Erythroblast (primary cell): ENCODE measurements at regions not wholly inside any gene's neighbourhood (a gene's known extent, or its start where the extent isn't known, plus 50 kb on each side); places are given as distances from the start of the nearest gene placed in this dataset.

Experiments used
- DNase-seq, 2 experiments: peaks; one replicate each; lab custom pipeline; 2025; lab: John Stamatoyannopoulos, UW
- GATA1 ChIP-seq: IDR thresholded peaks from 2 replicates; pipeline ENCODE4 v1.6.1; 2011; ENCODE audit warnings: low read depth, mild to moderate bottlenecking, control low read depth, low read length, moderate library complexity
- POLR2A ChIP-seq: IDR thresholded peaks from 2 replicates; pipeline ENCODE4 v1.6.1; 2011; ENCODE audit warnings: mild to moderate bottlenecking, low read length

DNA sequence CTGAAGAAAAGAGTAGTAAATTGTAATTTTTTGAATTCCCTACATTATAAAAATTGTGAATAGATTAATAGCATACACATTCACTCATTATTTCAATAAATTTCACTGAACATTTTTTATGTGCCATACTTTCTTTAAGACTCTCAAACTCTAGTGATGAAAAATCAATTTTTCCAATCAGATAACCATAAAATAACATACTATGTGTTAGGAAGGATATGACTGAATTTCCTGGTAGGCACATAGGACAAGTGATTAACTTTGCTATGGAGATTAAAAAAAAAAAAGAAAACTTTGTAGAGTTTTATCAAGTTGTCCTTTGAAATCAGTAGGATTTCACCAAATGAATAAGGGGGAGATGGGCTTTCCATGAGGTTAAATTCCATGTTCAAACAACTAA, 1597.3 kb upstream of the LRRTM3 start:
- TF ChIP-seq GATA1 (no peak), POLR2A (no peak)
- no peak for DNase-seq

GRCh38 chr10:65335311-65335710, 1590.5 kb upstream of the LRRTM3 start:
- TF ChIP-seq GATA1 (no peak), POLR2A (no peak)
- no peak for DNase-seq

DNA sequence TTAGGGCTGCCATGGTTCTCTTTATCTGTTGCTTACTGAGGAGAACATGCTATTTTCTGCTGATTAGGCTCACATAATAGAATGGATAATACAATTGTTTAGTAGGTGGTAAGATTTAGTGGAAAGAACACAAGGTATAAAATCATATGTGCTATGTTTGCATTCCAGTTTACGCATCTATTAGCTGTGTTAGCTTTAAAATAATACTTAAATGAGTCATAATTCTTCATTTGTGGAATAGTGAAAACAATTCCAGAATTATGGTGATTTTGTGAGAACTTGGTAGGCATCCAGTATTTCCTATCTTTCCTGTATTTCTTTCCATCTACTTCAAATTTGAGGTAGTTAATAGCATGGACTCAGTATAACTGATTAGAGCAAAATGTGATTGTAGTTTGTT, 1585.5 kb upstream of the LRRTM3 start:
- TF ChIP-seq POLR2A (no peak), GATA1 (no peak)
- DNase-seq: no peak

GRCh38 chr10:65341323-65341925, 1584.4 kb upstream of the LRRTM3 start:
- no peak for DNase-seq
- no peak for TF ChIP-seq GATA1
- no peak for TF ChIP-seq POLR2A

DNA sequence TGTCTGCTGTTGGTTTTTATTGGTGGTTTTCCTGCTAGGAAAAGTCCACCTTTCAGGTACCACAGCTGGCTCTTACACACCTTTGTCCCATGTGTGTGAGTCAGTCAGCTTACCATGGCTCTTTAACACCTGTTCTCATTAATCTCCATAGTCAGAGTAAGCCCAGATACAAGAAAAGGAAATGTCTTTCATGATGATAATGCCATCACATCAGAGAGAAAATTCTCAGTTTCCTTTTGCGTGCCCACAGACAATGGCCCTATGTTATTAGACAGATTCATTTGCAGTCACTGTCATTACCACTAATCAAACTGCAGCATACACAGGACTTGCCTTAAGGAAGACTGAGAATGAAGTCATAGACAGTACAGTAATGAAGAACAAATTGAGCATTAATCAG, 1583.6 kb upstream of the LRRTM3 start:
- no peak for TF ChIP-seq GATA1
- TF ChIP-seq POLR2A: no peak

GRCh38 chr10:65346466-65346865, 1579.4 kb upstream of the LRRTM3 start:
- DNase-seq: no peak
- TF ChIP-seq POLR2A (no peak), GATA1 (no peak)

More for the DNA sequence above, 1583.6 kb upstream of the LRRTM3 start:
- DNase-seq: no peak

DNA sequence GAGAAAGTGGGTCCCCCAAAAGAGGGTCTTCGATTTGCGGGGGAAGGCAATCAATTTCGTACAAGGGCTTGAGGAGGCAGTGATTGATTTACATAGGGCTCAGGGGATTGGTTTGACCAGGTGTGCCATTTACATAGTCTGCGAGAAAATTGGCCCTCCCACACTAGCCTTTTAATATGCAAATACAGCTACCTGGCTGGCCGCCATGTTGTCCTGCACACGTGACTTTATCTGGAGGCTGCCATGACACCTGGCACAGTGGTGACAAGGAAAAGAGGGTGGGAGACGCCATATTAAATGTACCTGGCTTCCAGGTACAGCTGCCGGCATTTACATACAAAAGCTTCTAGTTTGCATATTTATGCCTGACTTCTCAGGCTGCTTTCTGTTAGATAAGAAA, 1577.2 kb upstream of the LRRTM3 start:
- no peak for DNase-seq
- no peak for TF ChIP-seq POLR2A
- TF ChIP-seq GATA1: no peak

DNA sequence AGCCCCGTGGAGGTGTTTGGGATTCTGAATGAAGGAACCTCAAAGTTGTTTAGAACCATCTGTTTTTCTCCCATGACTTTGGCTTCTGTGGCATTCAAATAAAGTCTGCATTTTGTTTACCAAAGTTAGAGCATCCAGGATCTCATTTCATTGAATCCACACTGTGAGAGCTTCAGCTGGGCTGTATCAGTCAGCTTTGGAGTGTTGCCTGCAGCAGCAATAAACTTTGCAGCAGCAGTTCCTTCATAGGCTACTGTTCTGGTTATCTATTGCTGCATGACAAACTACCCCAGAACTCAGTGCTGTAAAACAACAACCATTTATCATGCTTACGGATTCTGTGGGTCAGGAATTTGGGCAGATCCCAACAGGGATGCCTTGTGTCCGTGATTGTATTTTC, 1575.2 kb upstream of the LRRTM3 start:
- DNase-seq: no peak
- TF ChIP-seq GATA1 (no peak), POLR2A (no peak)

- no peak for TF ChIP-seq POLR2A
- no peak for TF ChIP-seq GATA1
- no peak for DNase-seq
Observed at GRCh38 chr10:65355141-65355680, 1570.6 kb upstream of the LRRTM3 start.

- DNase-seq: no peak
- TF ChIP-seq GATA1 (no peak), POLR2A (no peak)
Observed at GRCh38 chr10:65358565-65358964, 1567.3 kb upstream of the LRRTM3 start.

- no peak for DNase-seq
- TF ChIP-seq POLR2A: no peak
- TF ChIP-seq GATA1: no peak
Observed at GRCh38 chr10:65360497-65360896, 1565.3 kb upstream of the LRRTM3 start.

- DNase-seq: no peak
- no peak for TF ChIP-seq POLR2A
- no peak for TF ChIP-seq GATA1
Observed at GRCh38 chr10:65365878-65366277, 1560.0 kb upstream of the LRRTM3 start.

DNA sequence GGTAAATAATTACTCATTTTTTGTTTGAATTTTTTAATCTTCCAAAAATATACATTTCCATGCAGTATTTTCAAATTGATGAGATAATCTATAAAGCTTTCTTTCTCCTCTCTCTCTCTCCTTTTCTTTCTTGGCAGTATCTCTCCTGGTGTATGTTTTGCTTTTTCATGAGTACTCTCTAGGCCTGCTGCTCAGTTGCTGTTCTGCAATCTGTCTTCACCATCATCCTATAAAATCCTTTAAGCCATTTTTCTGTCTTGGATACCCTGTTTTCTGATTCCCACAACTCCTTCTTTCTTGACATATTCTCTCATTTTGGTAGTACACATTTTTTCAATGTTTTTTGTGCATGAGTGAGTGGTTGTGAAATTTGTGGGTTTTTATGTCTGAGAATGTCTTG, 1558.1 kb upstream of the LRRTM3 start:
- no peak for DNase-seq
- TF ChIP-seq POLR2A: no peak
- no peak for TF ChIP-seq GATA1

- TF ChIP-seq GATA1 (no peak), POLR2A (no peak)
- no peak for DNase-seq
Observed at GRCh38 chr10:65375528-65375927, 1550.3 kb upstream of the LRRTM3 start.

DNA sequence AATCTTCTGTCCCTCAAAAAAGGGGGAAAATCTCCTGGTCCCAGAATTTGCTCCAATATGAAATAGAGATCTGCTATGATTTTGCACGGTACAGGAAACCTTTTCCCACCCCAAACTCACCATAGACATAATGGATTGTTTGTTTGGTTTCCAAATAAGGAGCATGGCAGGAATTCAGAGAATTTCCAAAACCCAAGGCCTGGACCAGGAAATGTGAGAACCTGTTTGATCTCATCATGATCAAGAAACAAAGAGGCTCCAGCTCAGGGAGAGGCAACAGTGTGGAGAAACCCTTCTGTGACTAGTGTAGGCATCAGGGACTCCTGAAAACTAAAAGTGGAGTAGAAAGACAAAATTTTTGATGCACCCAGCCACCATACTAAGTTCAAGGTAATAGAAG, 1548.1 kb upstream of the LRRTM3 start:
- TF ChIP-seq POLR2A: no peak
- no peak for TF ChIP-seq GATA1
- no peak for DNase-seq
